Non-pigmented ciliary epithelial cell (primary cell): ENCODE measurements at regions not wholly inside any gene's neighbourhood (a gene's known extent, or its start where the extent isn't known, plus 50 kb on each side); places are given as distances from the start of the nearest gene placed in this dataset.

Source experiments
- DNase-seq: peaks from one replicate; pipeline ENCODE4 v3.0.0-alpha.2; 2010; ENCODE audit warnings: low read depth

GRCh38 chr12:124429535-124429934, 134.6 kb downstream of the RFLNA start:
- DNase-seq, result no peak

GRCh38 chr12:124428792-124429281, 133.9 kb downstream of the RFLNA start:
- DNase-seq, result no peak

- no peak for DNase-seq
These were observed 133.4 kb downstream of the RFLNA start for GRCh38 chr12:124428136-124428791.

GRCh38 chr12:124426594-124427555, 132.0 kb downstream of the RFLNA start:
- no peak for DNase-seq

GRCh38 chr12:124425667-124426066, 130.8 kb downstream of the RFLNA start:
- no peak for DNase-seq

GRCh38 chr12:124424516-124424905, 129.6 kb downstream of the RFLNA start:
- DNase-seq, result no peak

- no peak for DNase-seq
These were observed 129.0 kb downstream of the RFLNA start for GRCh38 chr12:124423761-124424515.

GRCh38 chr12:124422570-124423523, 128.0 kb downstream of the RFLNA start:
- DNase-seq, result no peak

- DNase-seq, result no peak
These were observed 127.3 kb downstream of the RFLNA start for GRCh38 chr12:124422142-124422569.

- DNase-seq, result no peak
These were observed 126.2 kb downstream of the RFLNA start for GRCh38 chr12:124420996-124421674.

- no peak for DNase-seq
These were observed 125.4 kb downstream of the RFLNA start for GRCh38 chr12:124420041-124420995.

- DNase-seq, result no peak
These were observed 124.6 kb downstream of the RFLNA start for GRCh38 chr12:124419292-124420040.

- no peak for DNase-seq
These were observed 123.9 kb downstream of the RFLNA start for GRCh38 chr12:124418791-124419190.

- DNase-seq, result no peak
These were observed 123.3 kb downstream of the RFLNA start for GRCh38 chr12:124418156-124418555.

GRCh38 chr12:124416516-124417395, 121.9 kb downstream of the RFLNA start:
- DNase-seq, result no peak

- no peak for DNase-seq
These were observed 120.2 kb downstream of the RFLNA start for GRCh38 chr12:124415064-124415463.

- DNase-seq, result no peak
These were observed 119.0 kb downstream of the RFLNA start for GRCh38 chr12:124413915-124414314.

GRCh38 chr12:124413401-124413800, 118.5 kb downstream of the RFLNA start:
- DNase-seq, result no peak
